ENCODE measurements at regions not wholly inside any gene's neighbourhood (a gene's known extent, or its start where the extent isn't known, plus 50 kb on each side); places are given as distances from the start of the nearest gene placed in this dataset.

- H3K27ac ChIP-seq (ENCODE audit: low read depth, low read length) = no peak overlapping the region
- intact Hi-C loops (cut with micrococcal nuclease) = no loop called here
Measured at GRCh38 chr1:30307182-30307581, 416.2 kb downstream of the MATN1 start.

GRCh38 chr1:30305519-30305918 lies 417.9 kb downstream of the MATN1 start:
- no peak overlapping the region for H3K27ac ChIP-seq (ENCODE audit: low read depth, low read length)
- intact Hi-C loops (cut with micrococcal nuclease) = no loop called here
- no TSS peak for BruUV-seq (replicated peaks)
- ChIA-PET CTCF (no interaction called here), POLR2A (interaction anchor here (0.5 kb wide), 1 partner anchor 1172 kb away, joined by 3 read pairs; no protein-coding TSS in a partner anchor), RAD21 (ENCODE audit: low non-redundant PET in 1 of 2, low total read pairs in 2 of 2, uncharacterized antibody in 2 of 2, unreplicated experiment in 2 of 2) (no interaction called here)
- no peak overlapping the region for H3K9ac ChIP-seq (ENCODE audit: low read length)
- no peak overlapping the region for H2AFZ ChIP-seq (ENCODE audit: low read depth, low read length, poor library complexity, severe bottlenecking)
- no peak overlapping the region for H3K4me2 ChIP-seq (ENCODE audit: low read length)
- peaks cover 51% of the 10 kb centered on the region for H3K27me3 ChIP-seq (ENCODE audit: insufficient read depth, low read length)
- no peaks in the 10 kb centered on the region for H3K36me3 ChIP-seq (ENCODE audit: control insufficient read depth in 1 of 2, insufficient read depth in 2 of 2, low read length in 2 of 2)
- ATAC-seq (no peak), DNase-seq (ENCODE audit: low read depth, low spot score) (no peak)
- no peaks in the 10 kb centered on the region for H4K20me1 ChIP-seq (ENCODE audit: insufficient read depth)
- no peaks in the 10 kb centered on the region for H3K4me1 ChIP-seq (ENCODE audit: control insufficient read depth in 1 of 2, insufficient read depth in 2 of 2, low read length in 2 of 2)
- no peaks in the 10 kb centered on the region for H3K9me3 ChIP-seq (ENCODE audit: control insufficient read depth in 1 of 2, insufficient read depth in 1 of 2, low read depth in 1 of 2, low read length in 2 of 2)
- no peak for TF ChIP-seq CTCF (IDR thresholded peaks at IDR 0.05 in 2 of 3, conservative IDR thresholded peaks at IDR 0.05 in 1 of 3; ENCODE audit: borderline replicate concordance in 1 of 3, insufficient read depth in 1 of 3, low read depth in 2 of 3, low read length in 2 of 3)
- no peak for TF ChIP-seq POLR2A (IDR thresholded peaks at IDR 0.05; ENCODE audit: borderline replicate concordance, extremely low read depth, insufficient read depth, insufficient read length)
- no peak for TF ChIP-seq EGR1 (IDR thresholded peaks at IDR 0.05; ENCODE audit: low read depth)
- TF ChIP-seq TCF7L2 (IDR thresholded peaks at IDR 0.05; ENCODE audit: borderline replicate concordance, extremely low read depth, insufficient read depth, insufficient read length) = no peak
- no peak for TF ChIP-seq ZNF274 (IDR thresholded peaks at IDR 0.05; ENCODE audit: low read depth, low read length)
- TF ChIP-seq YY1 (IDR thresholded peaks at IDR 0.05; ENCODE audit: extremely low read depth, insufficient replicate concordance, low read depth, low read length) = no peak
- no peak for TF ChIP-seq SRF (IDR thresholded peaks at IDR 0.05; ENCODE audit: low read depth)
- TF ChIP-seq FOSL1 (IDR thresholded peaks at IDR 0.05; ENCODE audit: low read depth) = no peak
- TF ChIP-seq RAD21 (IDR thresholded peaks at IDR 0.05; ENCODE audit: low read depth) = no peak
- no peak for TF ChIP-seq ELF1 (IDR thresholded peaks at IDR 0.05; ENCODE audit: borderline replicate concordance, low read depth)
- TF ChIP-seq REST (IDR thresholded peaks at IDR 0.05; ENCODE audit: low read depth) = no peak
- no peak for TF ChIP-seq SIN3A (IDR thresholded peaks at IDR 0.05; ENCODE audit: low read depth)
- no peak for TF ChIP-seq ATF3 (IDR thresholded peaks at IDR 0.05)
- H3K4me3 ChIP-seq (replicated peaks in 1 of 2; ENCODE audit: low read depth in 1 of 2, low read length in 2 of 2) = no peak overlapping the region
- no peaks in the 10 kb centered on the region for H3K79me2 ChIP-seq (ENCODE audit: insufficient read depth, low read length)
- H3K9me2 ChIP-seq (ENCODE audit: insufficient read depth) = no peaks in the 10 kb centered on the region

More at GRCh38 chr1:30307182-30307581, 416.2 kb downstream of the MATN1 start:
- Histone ChIP-seq H3K9me2 (ENCODE audit: insufficient read depth) (no peaks in the 10 kb centered on the region), H2AFZ (ENCODE audit: low read depth, low read length, poor library complexity, severe bottlenecking) (no peak overlapping the region), H3K79me2 (ENCODE audit: insufficient read depth, low read length) (no peaks in the 10 kb centered on the region), H3K4me1 (ENCODE audit: control insufficient read depth in 1 of 2, insufficient read depth in 2 of 2, low read length in 2 of 2) (no peaks in the 10 kb centered on the region), H3K9ac (ENCODE audit: low read length) (no peak overlapping the region), H4K20me1 (ENCODE audit: insufficient read depth) (no peaks in the 10 kb centered on the region), H3K9me3 (ENCODE audit: control insufficient read depth in 1 of 2, insufficient read depth in 1 of 2, low read depth in 1 of 2, low read length in 2 of 2) (no peaks in the 10 kb centered on the region), H3K4me3 (replicated peaks in 1 of 2; ENCODE audit: low read depth in 1 of 2, low read length in 2 of 2) (no peak overlapping the region), H3K36me3 (ENCODE audit: control insufficient read depth in 1 of 2, insufficient read depth in 2 of 2, low read length in 2 of 2) (no peaks in the 10 kb centered on the region; a peak in 1 of 4 replicates), H3K27me3 (ENCODE audit: insufficient read depth, low read length) (peaks cover 43% of the 10 kb centered on the region), H3K4me2 (ENCODE audit: low read length) (no peak overlapping the region)
- ATAC-seq (no peak), DNase-seq (ENCODE audit: low read depth, low spot score) (no peak)
- TF ChIP-seq ZFX (IDR thresholded peaks at IDR 0.05) (no peak), TCF7L2 (IDR thresholded peaks at IDR 0.05; ENCODE audit: borderline replicate concordance, extremely low read depth, insufficient read depth, insufficient read length) (no peak), EZH2 (IDR thresholded peaks at IDR 0.05) (no peak), ZNF274 (IDR thresholded peaks at IDR 0.05; ENCODE audit: low read depth, low read length) (no peak), YY1 (IDR thresholded peaks at IDR 0.05; ENCODE audit: extremely low read depth, insufficient replicate concordance, low read depth, low read length) (no peak), CBX3 (IDR thresholded peaks at IDR 0.05; ENCODE audit: low read depth) (no peak)
- ChIA-PET CTCF (interaction anchor here (1.0 kb wide), 1 partner anchor 95 kb away, joined by 4 read pairs; no protein-coding TSS in a partner anchor), POLR2A (no interaction called here), RAD21 (ENCODE audit: low non-redundant PET in 1 of 2, low total read pairs in 2 of 2, uncharacterized antibody in 2 of 2, unreplicated experiment in 2 of 2) (no interaction called here)
- no TSS peak for BruUV-seq (replicated peaks)

Measured in HCT116 (cell line).